ENCODE measurements at regions not wholly inside any gene's neighbourhood (a gene's known extent, or its start where the extent isn't known, plus 50 kb on each side); places are given as distances from the start of the nearest gene placed in this dataset.

DNA sequence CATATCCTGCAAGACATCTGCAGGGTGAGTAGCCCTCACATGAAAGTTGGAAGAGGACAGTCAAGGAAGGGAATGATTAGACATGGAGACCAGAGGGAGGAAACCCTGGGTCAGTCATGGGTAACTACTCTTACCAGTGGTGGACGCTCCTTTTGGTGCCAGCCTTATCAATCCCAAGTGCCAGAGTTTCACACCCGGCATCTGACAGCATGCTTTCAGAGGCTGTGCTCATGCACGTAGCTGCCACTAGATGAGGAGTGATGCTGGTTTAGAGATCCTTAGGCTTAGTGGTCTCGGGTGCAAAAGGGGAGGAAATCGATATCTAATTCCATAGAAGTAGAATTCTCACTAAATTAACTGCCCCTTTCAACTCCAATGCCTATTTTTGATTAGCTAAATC, 100.8 kb downstream of the PLCE1 start:
- Histone ChIP-seq H3K4me1 (peaks cover 10% of the 10 kb centered on the region), H3K4me3 (no peak overlapping the region), H3K9me3 (no peaks in the 10 kb centered on the region), H3K36me3 (no peaks in the 10 kb centered on the region), H3K27me3 (no peaks in the 10 kb centered on the region), H3K27ac (no peak overlapping the region)
- intact Hi-C loops (cut with DNase I): no loop called here
- peak in 1 of 2 donors; percentile 42 for DNase-seq (ENCODE audit: extremely low spot score in 2 of 2)
- TF ChIP-seq, protein P1, sequence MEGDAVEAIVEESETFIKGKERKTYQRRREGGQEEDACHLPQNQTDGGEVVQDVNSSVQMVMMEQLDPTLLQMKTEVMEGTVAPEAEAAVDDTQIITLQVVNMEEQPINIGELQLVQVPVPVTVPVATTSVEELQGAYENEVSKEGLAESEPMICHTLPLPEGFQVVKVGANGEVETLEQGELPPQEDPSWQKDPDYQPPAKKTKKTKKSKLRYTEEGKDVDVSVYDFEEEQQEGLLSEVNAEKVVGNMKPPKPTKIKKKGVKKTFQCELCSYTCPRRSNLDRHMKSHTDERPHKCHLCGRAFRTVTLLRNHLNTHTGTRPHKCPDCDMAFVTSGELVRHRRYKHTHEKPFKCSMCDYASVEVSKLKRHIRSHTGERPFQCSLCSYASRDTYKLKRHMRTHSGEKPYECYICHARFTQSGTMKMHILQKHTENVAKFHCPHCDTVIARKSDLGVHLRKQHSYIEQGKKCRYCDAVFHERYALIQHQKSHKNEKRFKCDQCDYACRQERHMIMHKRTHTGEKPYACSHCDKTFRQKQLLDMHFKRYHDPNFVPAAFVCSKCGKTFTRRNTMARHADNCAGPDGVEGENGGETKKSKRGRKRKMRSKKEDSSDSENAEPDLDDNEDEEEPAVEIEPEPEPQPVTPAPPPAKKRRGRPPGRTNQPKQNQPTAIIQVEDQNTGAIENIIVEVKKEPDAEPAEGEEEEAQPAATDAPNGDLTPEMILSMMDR (IDR thresholded peaks at IDR 0.05): no peak
- TF ChIP-seq POLR2A (IDR thresholded peaks at IDR 0.05) (no peak), POLR2AphosphoS5 (IDR thresholded peaks at IDR 0.05; ENCODE audit: insufficient read depth in 1 of 2, low read depth in 1 of 2) (no peak)

DNA sequence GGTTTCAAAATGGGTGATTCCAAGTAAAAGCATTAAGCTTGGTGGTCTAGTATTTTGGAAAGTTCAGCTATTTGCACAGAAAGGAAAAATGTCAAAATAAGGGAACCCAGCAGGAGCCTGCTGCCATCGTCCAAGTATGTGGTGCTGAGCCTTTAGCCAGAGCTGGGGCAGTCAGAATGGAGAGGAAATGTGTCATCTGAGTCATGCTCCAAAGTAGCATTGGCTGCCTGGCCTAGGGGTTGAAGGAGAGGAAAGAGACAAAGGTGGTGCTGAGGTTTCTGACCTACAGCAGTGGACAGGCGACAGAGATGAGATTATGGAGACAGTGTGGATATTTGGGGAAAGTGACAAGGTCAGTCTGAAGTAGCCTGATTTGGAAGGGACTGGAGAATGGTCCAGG, 103.9 kb downstream of the PLCE1 start:
- no peak for DNase-seq (ENCODE audit: extremely low spot score in 2 of 2)
- Histone ChIP-seq H3K4me3 (no peak overlapping the region), H3K27ac (no peak overlapping the region), H3K4me1 (peaks cover 4% of the 10 kb centered on the region), H3K27me3 (no peaks in the 10 kb centered on the region), H3K36me3 (no peaks in the 10 kb centered on the region), H3K9me3 (no peaks in the 10 kb centered on the region)
- TF ChIP-seq POLR2A (IDR thresholded peaks at IDR 0.05) (no peak), POLR2AphosphoS5 (IDR thresholded peaks at IDR 0.05; ENCODE audit: insufficient read depth in 1 of 2, low read depth in 1 of 2) (no peak)
- TF ChIP-seq, protein P1 (IDR thresholded peaks at IDR 0.05): no peak
- intact Hi-C loops (cut with DNase I): no loop called here

GRCh38 chr10:94098896-94099295, 105.2 kb downstream of the PLCE1 start:
- H3K4me3 ChIP-seq: no peak overlapping the region
- no peaks in the 10 kb centered on the region for H3K27me3 ChIP-seq
- no peak overlapping the region for H3K27ac ChIP-seq
- peaks cover 5% of the 10 kb centered on the region for H3K4me1 ChIP-seq
- TF ChIP-seq POLR2A (IDR thresholded peaks at IDR 0.05): no peak
- no peak for TF ChIP-seq POLR2AphosphoS5 (IDR thresholded peaks at IDR 0.05; ENCODE audit: insufficient read depth in 1 of 2, low read depth in 1 of 2)
- TF ChIP-seq, protein P1 (IDR thresholded peaks at IDR 0.05): no peak
- intact Hi-C loops (cut with DNase I): no loop called here
- no peaks in the 10 kb centered on the region for H3K9me3 ChIP-seq
- no peaks in the 10 kb centered on the region for H3K36me3 ChIP-seq
- DNase-seq (ENCODE audit: extremely low spot score in 2 of 2): no peak

GRCh38 chr10:94101894-94102293, 108.2 kb downstream of the PLCE1 start:
- Histone ChIP-seq H3K9me3 (no peaks in the 10 kb centered on the region), H3K27me3 (no peaks in the 10 kb centered on the region), H3K36me3 (no peaks in the 10 kb centered on the region), H3K4me1 (peaks cover 10% of the 10 kb centered on the region), H3K27ac (no peak overlapping the region), H3K4me3 (no peak overlapping the region)
- TF ChIP-seq POLR2A (IDR thresholded peaks at IDR 0.05): no peak
- no peak for TF ChIP-seq POLR2AphosphoS5 (IDR thresholded peaks at IDR 0.05; ENCODE audit: insufficient read depth in 1 of 2, low read depth in 1 of 2)
- TF ChIP-seq, protein P1 (IDR thresholded peaks at IDR 0.05): no peak
- intact Hi-C loops (cut with DNase I): no loop called here
- DNase-seq (ENCODE audit: extremely low spot score in 2 of 2): no peak

DNA sequence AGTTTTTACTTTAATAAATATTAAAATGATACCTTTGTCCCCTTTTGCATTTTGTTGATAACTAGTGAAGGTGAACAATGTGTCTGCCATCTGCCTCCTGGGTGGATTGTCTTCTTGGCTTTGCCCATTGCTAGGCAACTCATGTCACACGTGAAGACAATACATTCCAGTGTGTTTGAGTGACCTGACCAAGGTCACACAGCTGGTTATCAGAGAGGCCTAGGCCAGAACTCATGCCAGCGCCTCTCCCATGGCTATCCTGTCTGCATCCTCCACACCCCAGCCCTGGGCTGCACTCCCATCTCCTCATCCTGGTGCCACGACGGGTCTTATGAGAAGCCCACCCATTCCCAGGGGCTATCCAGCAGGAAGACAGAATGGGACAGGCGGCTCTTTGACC, 108.7 kb downstream of the PLCE1 start:
- no peak for DNase-seq (ENCODE audit: extremely low spot score in 2 of 2)
- intact Hi-C loops (cut with DNase I): no loop called here
- no peaks in the 10 kb centered on the region for H3K27me3 ChIP-seq
- no peak overlapping the region for H3K4me3 ChIP-seq
- H3K9me3 ChIP-seq: no peaks in the 10 kb centered on the region
- H3K36me3 ChIP-seq: no peaks in the 10 kb centered on the region
- H3K4me1 ChIP-seq: peaks cover 10% of the 10 kb centered on the region
- TF ChIP-seq, protein P1 (IDR thresholded peaks at IDR 0.05): no peak
- TF ChIP-seq POLR2A (IDR thresholded peaks at IDR 0.05) (no peak), POLR2AphosphoS5 (IDR thresholded peaks at IDR 0.05; ENCODE audit: insufficient read depth in 1 of 2, low read depth in 1 of 2) (no peak)
- H3K27ac ChIP-seq: no peak overlapping the region

All from vagina (tissue), 2 donors.